ENCODE measurements at regions not wholly inside any gene's neighbourhood (a gene's known extent, or its start where the extent isn't known, plus 50 kb on each side); places are given as distances from the start of the nearest gene placed in this dataset.

DNA sequence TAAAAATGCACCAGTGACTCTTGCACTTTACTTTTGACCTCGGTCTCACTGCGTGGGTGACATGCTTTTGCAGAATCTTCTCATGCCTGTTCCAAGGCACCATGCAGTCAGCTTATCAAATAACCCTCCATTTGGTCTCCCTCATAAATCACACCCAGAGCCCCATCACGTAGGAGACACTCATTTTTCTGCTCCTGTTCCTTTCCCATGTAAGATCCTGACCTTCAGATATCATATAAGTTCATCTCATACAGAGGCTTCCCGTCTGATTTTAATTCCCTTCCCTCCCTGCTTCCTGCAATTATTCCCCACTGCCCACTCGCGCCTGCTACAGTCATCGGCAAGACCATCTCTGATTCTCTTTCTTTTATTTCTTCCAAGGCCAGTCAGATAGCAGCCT, 1226.3 kb upstream of the AUTS2 start:
- DNase-seq (ENCODE audit: extremely low spot score): no peak
- 68% methylated on average over 7 of the region's 7 CpGs for WGBS
- Histone ChIP-seq H3K4me1 (no peaks in the 10 kb centered on the region), H3K27me3 (no peaks in the 10 kb centered on the region), H3K36me3 (no peaks in the 10 kb centered on the region), H3K4me3 (no peak overlapping the region), H3K9me3 (no peaks in the 10 kb centered on the region), H3K27ac (replicated peaks in 1 of 4) (no peak overlapping the region)
- TF ChIP-seq POLR2A (IDR thresholded peaks at IDR 0.05; ENCODE audit: low read depth) (no peak), EP300 (IDR thresholded peaks at IDR 0.05) (no peak), CTCF (IDR thresholded peaks at IDR 0.05) (no peak), POLR2AphosphoS5 (IDR thresholded peaks at IDR 0.05) (no peak)
- intact Hi-C loops (cut with DNase I): no loop called here

DNA sequence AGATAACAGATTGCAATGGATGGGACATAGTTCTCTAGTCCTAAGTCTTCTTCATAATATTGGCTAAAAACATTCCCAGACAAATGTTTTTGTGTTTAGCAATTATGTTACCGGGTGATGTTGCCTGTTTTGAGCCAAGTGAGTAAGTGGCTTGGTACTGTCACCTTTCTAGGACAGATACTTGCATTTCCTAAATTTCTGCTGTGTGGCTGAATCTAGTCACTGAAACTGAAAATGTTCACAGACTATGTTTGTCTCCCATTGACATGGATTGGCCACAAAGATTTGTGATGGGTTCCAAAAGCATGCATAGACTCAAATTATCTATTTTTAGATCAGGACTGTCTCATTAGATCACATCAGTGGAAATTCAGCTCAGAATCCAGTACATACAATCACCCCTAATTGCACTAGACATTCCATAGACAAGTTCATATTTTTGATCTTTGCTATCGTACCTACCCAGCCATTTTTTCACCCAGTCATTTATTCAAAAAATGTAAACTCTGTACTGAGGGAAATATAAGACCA, 1222.1 kb upstream of the AUTS2 start:
- Histone ChIP-seq H3K4me3 (no peak overlapping the region), H3K27ac (replicated peaks in 1 of 4) (no peak overlapping the region), H3K4me1 (no peaks in the 10 kb centered on the region), H3K36me3 (no peaks in the 10 kb centered on the region), H3K27me3 (no peaks in the 10 kb centered on the region), H3K9me3 (no peaks in the 10 kb centered on the region)
- intact Hi-C loops (cut with DNase I): no loop called here
- TF ChIP-seq EP300 (IDR thresholded peaks at IDR 0.05) (no peak), POLR2A (IDR thresholded peaks at IDR 0.05; ENCODE audit: low read depth) (no peak), CTCF (IDR thresholded peaks at IDR 0.05) (no peak), POLR2AphosphoS5 (IDR thresholded peaks at IDR 0.05) (no peak)
- DNase-seq (ENCODE audit: extremely low spot score): no peak
- 52% methylated on average over 2 of the region's 2 CpGs for whole genome bisulfite sequencing

DNA sequence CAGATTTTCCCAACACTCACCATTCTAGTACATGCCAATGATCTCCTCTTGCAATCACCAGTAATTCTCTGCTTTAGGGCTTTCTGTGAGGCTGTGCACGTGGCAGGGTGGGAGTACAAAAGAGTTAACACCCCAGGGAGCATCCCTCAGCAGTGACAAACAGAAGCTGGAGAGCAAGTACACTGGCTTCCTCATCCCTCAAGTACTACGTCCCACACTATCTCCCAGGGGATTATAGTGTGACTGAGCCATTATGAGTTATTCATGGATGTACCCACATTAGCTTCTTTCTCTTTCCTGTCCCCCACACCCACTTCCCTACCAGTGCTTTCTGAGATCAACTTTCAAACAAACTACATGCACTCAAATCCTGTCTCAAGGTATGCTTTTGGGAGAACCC, 1216.5 kb upstream of the AUTS2 start:
- DNase-seq (ENCODE audit: extremely low spot score): no peak
- H3K4me1 ChIP-seq: no peaks in the 10 kb centered on the region
- TF ChIP-seq POLR2A (IDR thresholded peaks at IDR 0.05; ENCODE audit: low read depth) (no peak), CTCF (IDR thresholded peaks at IDR 0.05) (no peak), POLR2AphosphoS5 (IDR thresholded peaks at IDR 0.05) (no peak), EP300 (IDR thresholded peaks at IDR 0.05) (no peak)
- intact Hi-C loops (cut with DNase I): no loop called here
- WGBS: 54% methylated on average over 2 of the region's 2 CpGs
- H3K4me3 ChIP-seq: no peak overlapping the region
- peaks cover 0 to 15% (median 11%) of the 10 kb centered on the region in 4 donors for H3K9me3 ChIP-seq
- H3K27me3 ChIP-seq: no peaks in the 10 kb centered on the region
- H3K36me3 ChIP-seq: no peaks in the 10 kb centered on the region
- H3K27ac ChIP-seq (replicated peaks in 1 of 4): no peak overlapping the region

DNA sequence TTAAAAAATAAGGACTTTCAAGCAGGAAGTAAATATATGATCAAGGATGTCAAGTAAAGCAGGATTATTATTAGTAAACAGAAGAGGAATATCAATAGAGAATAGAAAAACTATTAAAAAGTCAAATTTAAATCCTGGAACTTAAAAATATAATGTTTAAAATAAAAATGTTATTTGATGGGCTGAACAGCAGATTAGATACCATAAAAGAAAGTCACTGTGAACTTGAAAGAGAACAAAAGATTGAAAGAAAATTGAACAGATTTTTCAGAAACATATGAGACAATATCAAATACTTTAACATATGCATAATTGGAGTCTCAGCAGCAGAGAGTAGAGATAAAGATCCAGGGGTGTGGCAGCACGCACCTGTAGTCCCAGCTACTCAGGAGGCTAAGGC, 1213.7 kb upstream of the AUTS2 start:
- Histone ChIP-seq H3K27me3 (no peaks in the 10 kb centered on the region), H3K9me3 (peaks cover 0 to 15% (median 11%) of the 10 kb centered on the region in 4 donors), H3K27ac (replicated peaks in 1 of 4) (no peak overlapping the region), H3K36me3 (no peaks in the 10 kb centered on the region), H3K4me1 (no peaks in the 10 kb centered on the region), H3K4me3 (no peak overlapping the region)
- TF ChIP-seq EP300 (IDR thresholded peaks at IDR 0.05) (no peak), POLR2AphosphoS5 (IDR thresholded peaks at IDR 0.05) (no peak), CTCF (IDR thresholded peaks at IDR 0.05) (no peak), POLR2A (IDR thresholded peaks at IDR 0.05; ENCODE audit: low read depth) (no peak)
- DNase-seq (ENCODE audit: extremely low spot score): no peak
- WGBS: 88% methylated on average over 1 of the region's 1 CpG
- intact Hi-C loops (cut with DNase I): no loop called here

DNA sequence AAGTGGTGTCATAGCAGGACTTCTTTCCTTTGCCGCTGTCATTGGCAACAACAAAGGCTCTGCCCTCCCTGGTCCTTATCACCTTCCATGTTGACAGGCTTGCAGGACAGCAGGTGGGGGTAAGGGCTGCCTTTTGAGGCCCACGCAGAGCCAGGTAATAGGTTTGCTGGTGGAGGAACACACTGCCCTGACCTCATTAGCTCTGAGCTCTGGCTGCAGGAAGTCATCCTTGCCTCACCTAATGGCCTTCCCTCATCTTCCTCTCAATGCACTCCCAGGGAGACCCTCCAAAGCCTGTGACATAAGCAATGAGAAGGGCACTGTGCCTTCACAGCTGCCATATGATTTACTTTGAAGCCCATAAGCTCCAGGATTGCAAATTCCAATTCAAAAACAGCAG, 1205.2 kb upstream of the AUTS2 start:
- intact Hi-C loops (cut with DNase I): no loop called here
- TF ChIP-seq POLR2A (IDR thresholded peaks at IDR 0.05; ENCODE audit: low read depth) (no peak), EP300 (IDR thresholded peaks at IDR 0.05) (no peak), CTCF (IDR thresholded peaks at IDR 0.05) (no peak), POLR2AphosphoS5 (IDR thresholded peaks at IDR 0.05) (no peak)
- Histone ChIP-seq H3K36me3 (no peaks in the 10 kb centered on the region), H3K4me3 (no peak overlapping the region), H3K27ac (replicated peaks in 1 of 4) (no peak overlapping the region), H3K9me3 (no peaks in the 10 kb centered on the region), H3K4me1 (no peaks in the 10 kb centered on the region), H3K27me3 (no peaks in the 10 kb centered on the region)
- DNase-seq (ENCODE audit: extremely low spot score): no peak
- WGBS: 100% methylated on average over 1 of the region's 2 CpGs

Measured in esophagus muscularis mucosa (tissue), 4 donors.